GM10248 (cell line): ENCODE measurements at regions not wholly inside any gene's neighbourhood (a gene's known extent, or its start where the extent isn't known, plus 50 kb on each side); places are given as distances from the start of the nearest gene placed in this dataset.

Experiments
- CTCF ChIA-PET: fragments of 300-600 bp; sonication (Branson Sonifier 250); formaldehyde crosslinking; extraction: SDS; loops from one replicate; lab custom pipeline; 2021; ENCODE audit warnings: antibody characterized with exemption; lab: Yijun Ruan, JAX
- POLR2A ChIA-PET: fragments of 350-650 bp; sonication (Branson Sonifier 250); formaldehyde crosslinking; extraction: SDS; loops from one replicate; lab custom pipeline; 2020; ENCODE audit warnings: antibody characterized with exemption; lab: Yijun Ruan, JAX
- DNase-seq: peaks from one replicate; pipeline ENCODE4 v3.0.0; 2012; ENCODE audit errors: extremely low spot score
- CTCF ChIP-seq: IDR thresholded peaks from 2 replicates; pipeline ENCODE4 v1.5.1; 2012; ENCODE audit warnings: mild to moderate bottlenecking, low read depth; ENCODE audit errors: extremely low read depth, missing control alignments, control extremely low read depth

- TF ChIP-seq CTCF, result no peak
- CTCF ChIA-PET, result no interaction called here
- POLR2A ChIA-PET, result no interaction called here
- no peak for DNase-seq
These were observed 84.5 kb upstream of the SMIM23 start for GRCh38 chr5:171701100-171701541.

GRCh38 chr5:171702135-171702770 lies 83.4 kb upstream of the SMIM23 start:
- no peak for TF ChIP-seq CTCF
- CTCF ChIA-PET, result no interaction called here
- POLR2A ChIA-PET, result no interaction called here
- no peak for DNase-seq

- no peak for TF ChIP-seq CTCF
- CTCF ChIA-PET, result interaction anchor here (1.3 kb wide), 1 partner anchor 23 kb away, joined by 3 read pairs; no protein-coding TSS in a partner anchor
These were observed 82.5 kb upstream of the SMIM23 start for GRCh38 chr5:171703146-171703545.

GRCh38 chr5:171705036-171705435 lies 80.6 kb upstream of the SMIM23 start:
- ChIA-PET CTCF (interaction anchor here (1.3 kb wide), 1 partner anchor 17 kb away, joined by 3 read pairs; no protein-coding TSS in a partner anchor), POLR2A (no interaction called here)
- no peak for DNase-seq
- TF ChIP-seq CTCF, result no peak

More at GRCh38 chr5:171703146-171703545, 82.5 kb upstream of the SMIM23 start:
- POLR2A ChIA-PET, result no interaction called here
- no peak for DNase-seq

- CTCF ChIA-PET, result interaction anchor here (1.3 kb wide), 1 partner anchor 16 kb away, joined by 3 read pairs; no protein-coding TSS in a partner anchor
- no peak for DNase-seq
- TF ChIP-seq CTCF, result no peak
- POLR2A ChIA-PET, result no interaction called here
These were observed 79.7 kb upstream of the SMIM23 start for GRCh38 chr5:171705830-171706468.

- ChIA-PET CTCF (no interaction called here), POLR2A (no interaction called here)
- TF ChIP-seq CTCF, result no peak
- no peak for DNase-seq
These were observed 78.7 kb upstream of the SMIM23 start for GRCh38 chr5:171706736-171707441.
